ENCODE measurements at regions not wholly inside any gene's neighbourhood (a gene's known extent, or its start where the extent isn't known, plus 50 kb on each side); places are given as distances from the start of the nearest gene placed in this dataset.

DNA sequence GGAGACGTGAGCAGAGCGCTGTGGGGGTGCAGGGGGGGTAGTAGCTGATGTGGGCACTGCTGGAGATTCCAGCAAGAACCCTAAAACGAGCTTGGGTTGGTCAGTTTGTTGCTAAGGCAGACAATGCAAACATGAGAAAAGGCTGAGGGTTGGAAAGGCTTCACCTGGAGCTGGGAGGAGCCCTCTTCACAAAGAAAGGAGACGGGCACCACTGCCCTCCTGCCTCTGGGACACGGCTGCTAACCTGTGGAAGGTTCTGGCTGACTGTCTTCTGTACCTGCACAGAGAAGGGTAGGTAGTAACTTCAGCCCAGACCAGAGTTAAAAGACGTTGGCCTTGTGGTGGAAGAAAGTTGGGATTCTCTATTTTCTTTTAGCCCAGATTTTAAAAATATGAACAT is 108.7 kb downstream of the SUCLA2 start:
- no peak overlapping the region for H2BK120ac ChIP-seq (ENCODE audit: low read depth, low read length)
- no peak overlapping the region for H2AFZ ChIP-seq (replicated peaks; ENCODE audit: low read length, poor library complexity)
- H2AK5ac ChIP-seq (ENCODE audit: low read depth, low read length), result no peak overlapping the region
- H2BK5ac ChIP-seq (ENCODE audit: low read depth, low read length, poor library complexity, severe bottlenecking), result no peak overlapping the region
- H3K18ac ChIP-seq (ENCODE audit: low read depth, low read length), result no peak overlapping the region
- dilution Hi-C loops (cut with HindIII; ENCODE audit: low sequenced_read_pairs, unreplicated experiment) (no loop called here), intact Hi-C loops (cut with micrococcal nuclease) (no loop called here), in situ Hi-C loops (cut with MboI; ENCODE audit: low sequenced_read_pairs) (no loop called here)
- no peak overlapping the region for H4K8ac ChIP-seq (ENCODE audit: low read depth in 2 of 2, low read length in 2 of 2)
- no peak overlapping the region for H3K14ac ChIP-seq (replicated peaks; ENCODE audit: low read depth, low read length)
- H3K9me3 ChIP-seq (ENCODE audit: control insufficient read depth, insufficient read depth, low read length), result no peaks in the 10 kb centered on the region
- no peak overlapping the region for H4K5ac ChIP-seq (ENCODE audit: low read depth, low read length)
- POLR2A ChIA-PET (ENCODE audit: unreplicated experiment), result no interaction called here
- no peak overlapping the region for H3K56ac ChIP-seq (ENCODE audit: extremely low read depth, insufficient read depth, low read length)
- H3K4ac ChIP-seq (ENCODE audit: low read depth, low read length), result no peak overlapping the region
- no peak overlapping the region for H3K23ac ChIP-seq (ENCODE audit: low read depth, low read length)
- no peak overlapping the region for H2BK15ac ChIP-seq (ENCODE audit: low read depth, low read length)
- no peak for DNase-seq
- no TSS peak for BruUV-seq (replicated peaks)
- H3K4me2 ChIP-seq (ENCODE audit: low read depth, low read length), result no peak overlapping the region
- ATAC-seq (ENCODE audit: low read depth), result no peak
- H2BK20ac ChIP-seq (ENCODE audit: low read depth, low read length), result no peak overlapping the region
- no peak overlapping the region for H3K9ac ChIP-seq (ENCODE audit: low read depth, low read length)
- no peaks in the 10 kb centered on the region for H3K9me1 ChIP-seq (ENCODE audit: insufficient read depth, low read length)
- TF ChIP-seq MAFK (IDR thresholded peaks at IDR 0.05; ENCODE audit: low read depth, low read length) (no peak), MAZ (IDR thresholded peaks at IDR 0.05; ENCODE audit: borderline replicate concordance, low read depth, low read length) (no peak), RFX5 (IDR thresholded peaks at IDR 0.05; ENCODE audit: low read depth, low read length) (no peak), BHLHE40 (IDR thresholded peaks at IDR 0.05; ENCODE audit: low read depth, low read length) (no peak), NFE2L2 (IDR thresholded peaks at IDR 0.05; ENCODE audit: low read depth, low read length) (no peak), RCOR1 (IDR thresholded peaks at IDR 0.05; ENCODE audit: insufficient replicate concordance, low read length) (no peak), SMC3 (IDR thresholded peaks at IDR 0.05; ENCODE audit: low read depth, low read length) (no peak), RAD21 (IDR thresholded peaks at IDR 0.05; ENCODE audit: low read length) (no peak), FOS (IDR thresholded peaks at IDR 0.05; ENCODE audit: low read depth, low read length) (no peak), MXI1 (IDR thresholded peaks at IDR 0.05; ENCODE audit: borderline replicate concordance, low read depth, low read length) (no peak), POLR2A (IDR thresholded peaks at IDR 0.05; ENCODE audit: low read depth, low read length) (no peak), CEBPB (IDR thresholded peaks at IDR 0.05; ENCODE audit: low read depth, low read length) (no peak)
- TF ChIP-seq, protein P1, sequence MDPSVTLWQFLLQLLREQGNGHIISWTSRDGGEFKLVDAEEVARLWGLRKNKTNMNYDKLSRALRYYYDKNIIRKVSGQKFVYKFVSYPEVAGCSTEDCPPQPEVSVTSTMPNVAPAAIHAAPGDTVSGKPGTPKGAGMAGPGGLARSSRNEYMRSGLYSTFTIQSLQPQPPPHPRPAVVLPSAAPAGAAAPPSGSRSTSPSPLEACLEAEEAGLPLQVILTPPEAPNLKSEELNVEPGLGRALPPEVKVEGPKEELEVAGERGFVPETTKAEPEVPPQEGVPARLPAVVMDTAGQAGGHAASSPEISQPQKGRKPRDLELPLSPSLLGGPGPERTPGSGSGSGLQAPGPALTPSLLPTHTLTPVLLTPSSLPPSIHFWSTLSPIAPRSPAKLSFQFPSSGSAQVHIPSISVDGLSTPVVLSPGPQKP (IDR thresholded peaks at IDR 0.05; ENCODE audit: borderline replicate concordance, low read depth, low read length), result no peak
- TF ChIP-seq, protein P2, sequence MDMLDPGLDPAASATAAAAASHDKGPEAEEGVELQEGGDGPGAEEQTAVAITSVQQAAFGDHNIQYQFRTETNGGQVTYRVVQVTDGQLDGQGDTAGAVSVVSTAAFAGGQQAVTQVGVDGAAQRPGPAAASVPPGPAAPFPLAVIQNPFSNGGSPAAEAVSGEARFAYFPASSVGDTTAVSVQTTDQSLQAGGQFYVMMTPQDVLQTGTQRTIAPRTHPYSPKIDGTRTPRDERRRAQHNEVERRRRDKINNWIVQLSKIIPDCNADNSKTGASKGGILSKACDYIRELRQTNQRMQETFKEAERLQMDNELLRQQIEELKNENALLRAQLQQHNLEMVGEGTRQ (IDR thresholded peaks at IDR 0.05; ENCODE audit: low read depth, low read length), result no peak
- TF ChIP-seq, protein P3, sequence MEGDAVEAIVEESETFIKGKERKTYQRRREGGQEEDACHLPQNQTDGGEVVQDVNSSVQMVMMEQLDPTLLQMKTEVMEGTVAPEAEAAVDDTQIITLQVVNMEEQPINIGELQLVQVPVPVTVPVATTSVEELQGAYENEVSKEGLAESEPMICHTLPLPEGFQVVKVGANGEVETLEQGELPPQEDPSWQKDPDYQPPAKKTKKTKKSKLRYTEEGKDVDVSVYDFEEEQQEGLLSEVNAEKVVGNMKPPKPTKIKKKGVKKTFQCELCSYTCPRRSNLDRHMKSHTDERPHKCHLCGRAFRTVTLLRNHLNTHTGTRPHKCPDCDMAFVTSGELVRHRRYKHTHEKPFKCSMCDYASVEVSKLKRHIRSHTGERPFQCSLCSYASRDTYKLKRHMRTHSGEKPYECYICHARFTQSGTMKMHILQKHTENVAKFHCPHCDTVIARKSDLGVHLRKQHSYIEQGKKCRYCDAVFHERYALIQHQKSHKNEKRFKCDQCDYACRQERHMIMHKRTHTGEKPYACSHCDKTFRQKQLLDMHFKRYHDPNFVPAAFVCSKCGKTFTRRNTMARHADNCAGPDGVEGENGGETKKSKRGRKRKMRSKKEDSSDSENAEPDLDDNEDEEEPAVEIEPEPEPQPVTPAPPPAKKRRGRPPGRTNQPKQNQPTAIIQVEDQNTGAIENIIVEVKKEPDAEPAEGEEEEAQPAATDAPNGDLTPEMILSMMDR (conservative IDR thresholded peaks at IDR 0.05; ENCODE audit: low read depth, low read length), result no peak
- H4K20me1 ChIP-seq (ENCODE audit: insufficient read depth, low read length), result no peaks in the 10 kb centered on the region
- H3K36me3 ChIP-seq (ENCODE audit: control insufficient read depth, insufficient read depth, low read length), result no peaks in the 10 kb centered on the region
- H4K91ac ChIP-seq (ENCODE audit: insufficient read depth, low read depth, low read length), result no peak overlapping the region
- WGBS, 2 experiments (ENCODE audit: extremely low coverage in 2 of 2, insufficient read length in 1 of 2), result 0% methylated on average over 1 of the region's 6 CpGs; no CpG with 5 or more reads in 1 of the 2 experiments
- CTCF ChIA-PET, result no interaction called here
- no peaks in the 10 kb centered on the region for H3K27me3 ChIP-seq (ENCODE audit: control insufficient read depth, insufficient read depth, low read length)
- H3K4me3 ChIP-seq (ENCODE audit: insufficient read depth, low read depth, low read length), result no peak overlapping the region
- H3K4me1 ChIP-seq (ENCODE audit: control insufficient read depth, insufficient read depth, low read length), result peaks cover 1% of the 10 kb centered on the region; the same call in 1 of the 2 replicates
- H3K27ac ChIP-seq (ENCODE audit: insufficient read depth, low read length), result no peak overlapping the region
- H3K79me1 ChIP-seq (ENCODE audit: low read depth in 1 of 2, low read length in 2 of 2), result no peaks in the 10 kb centered on the region
- no peak overlapping the region for H2AK9ac ChIP-seq (replicated peaks; ENCODE audit: low read depth, low read length, poor library complexity)
